Esophagus (tissue), 2 donors: ENCODE measurements at regions not wholly inside any gene's neighbourhood (a gene's known extent, or its start where the extent isn't known, plus 50 kb on each side); places are given as distances from the start of the nearest gene placed in this dataset.
"Not testable (repeated sequence)": the region's sequence is repeated elsewhere in the genome, so short reads cannot be mapped to it uniquely, and the experiment has no call there.

Source experiments
- H3K27ac ChIP-seq, 2 donors: one replicate each; pipeline ENCODE4 v1.5.1; 2013; ENCODE audit warnings: low read depth in 2 of 2, mild to moderate bottlenecking in 2 of 2, inconsistent platforms in 1 of 2, low read length in 1 of 2, moderate library complexity in 1 of 2
- H3K27me3 ChIP-seq, 2 donors: one replicate each; pipeline ENCODE4 v1.6.1; 2013; ENCODE audit warnings: low read length in 2 of 2, control low read depth in 1 of 2, mild to moderate bottlenecking in 1 of 2; ENCODE audit not compliant: insufficient read depth in 2 of 2, control insufficient read depth in 1 of 2
- H3K36me3 ChIP-seq, 2 donors: one replicate each; pipeline ENCODE4 v1.6.1; 2013; ENCODE audit warnings: low read length in 1 of 2; ENCODE audit not compliant: control insufficient read depth in 2 of 2, insufficient read depth in 2 of 2
- H3K4me1 ChIP-seq, 2 donors: one replicate each; pipeline ENCODE4 v1.6.1; 2013; ENCODE audit warnings: low read length in 1 of 2; ENCODE audit not compliant: control insufficient read depth in 2 of 2, insufficient read depth in 2 of 2
- H3K4me3 ChIP-seq, 2 donors: one replicate each; pipeline ENCODE4 v1.5.1; 2013; ENCODE audit warnings: low read length in 2 of 2, mild to moderate bottlenecking in 2 of 2, low read depth in 1 of 2, moderate library complexity in 1 of 2
- H3K9me3 ChIP-seq, 2 donors: one replicate each; pipeline ENCODE4 v1.6.1; 2013; ENCODE audit warnings: mild to moderate bottlenecking in 2 of 2, low read depth in 1 of 2, low read length in 1 of 2, moderate library complexity in 1 of 2; ENCODE audit not compliant: control insufficient read depth in 2 of 2, insufficient read depth in 1 of 2
- WGBS, 2 donors: extraction: QIAGEN DNeasy Blood & Tissue Kit; methylation state at CpG; one replicate each; pipeline ENCODE4 v1.1.7; 2013; 5-methylcytosine and 5-hydroxymethylcytosine counted together
- donor health status: healthy with polysubstance abuse.
- donor health status: Bipolar disorder and iron deficiency.

- H3K27ac ChIP-seq = no peak overlapping the region
- H3K27me3 ChIP-seq = no peaks in the 10 kb centered on the region
- no peaks in the 10 kb centered on the region for H3K36me3 ChIP-seq
- H3K4me3 ChIP-seq = no peak overlapping the region
- H3K9me3 ChIP-seq = no peaks in the 10 kb centered on the region
- no peaks in the 10 kb centered on the region for H3K4me1 ChIP-seq
Measured at GRCh38 chr5:92659246-92659645, 921.8 kb downstream of the NR2F1-AS1 start.

GRCh38 chr5:92654601-92655000 is 926.4 kb downstream of the NR2F1-AS1 start:
- not testable (repeated sequence) for H3K9me3 ChIP-seq, H3K4me3 ChIP-seq, H3K4me1 ChIP-seq, H3K27ac ChIP-seq, H3K27me3 ChIP-seq, H3K36me3 ChIP-seq
- WGBS, 2 donors = 87 to 96% methylated on average over 3 of the region's 3 CpGs

DNA sequence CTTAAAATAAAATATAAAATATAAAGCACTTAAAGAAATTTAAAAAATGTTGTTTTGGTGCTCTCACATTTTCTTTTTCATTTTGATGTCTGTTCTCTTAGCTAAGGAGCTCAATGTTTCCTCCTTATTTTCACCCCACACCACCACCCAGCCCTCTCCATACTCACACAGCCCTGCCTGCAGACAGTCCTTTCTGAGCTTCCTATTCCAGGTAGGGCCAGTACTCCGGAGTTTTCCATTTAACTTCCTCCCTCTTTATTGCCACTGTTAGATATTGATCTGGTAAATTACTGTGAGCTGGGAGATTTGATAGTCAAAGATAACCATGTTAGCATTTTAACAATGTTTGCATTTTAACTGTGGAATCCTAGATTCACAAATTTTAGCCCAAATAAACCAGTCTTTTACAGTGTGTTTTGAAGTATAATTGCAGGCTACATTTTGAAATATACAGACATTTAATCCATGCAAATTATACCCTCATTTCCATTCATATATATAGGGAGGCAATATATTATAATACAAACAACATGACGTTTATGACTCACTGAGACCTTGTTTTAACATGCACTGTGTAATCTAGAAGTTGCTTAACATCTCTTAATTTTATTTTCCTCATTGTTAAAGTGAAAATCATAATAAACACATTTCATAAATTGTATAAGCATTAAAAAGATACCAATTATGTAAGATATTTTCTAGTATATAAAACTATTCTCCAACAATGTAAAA is 927.1 kb downstream of the NR2F1-AS1 start:
- Histone ChIP-seq H3K4me3 (no peak overlapping the region), H3K27ac (no peak overlapping the region), H3K4me1 (no peaks in the 10 kb centered on the region), H3K27me3 (no peaks in the 10 kb centered on the region), H3K36me3 (no peaks in the 10 kb centered on the region), H3K9me3 (no peaks in the 10 kb centered on the region)
- 45 to 46% methylated on average over 2 of the region's 2 CpGs for WGBS, 2 donors

DNA sequence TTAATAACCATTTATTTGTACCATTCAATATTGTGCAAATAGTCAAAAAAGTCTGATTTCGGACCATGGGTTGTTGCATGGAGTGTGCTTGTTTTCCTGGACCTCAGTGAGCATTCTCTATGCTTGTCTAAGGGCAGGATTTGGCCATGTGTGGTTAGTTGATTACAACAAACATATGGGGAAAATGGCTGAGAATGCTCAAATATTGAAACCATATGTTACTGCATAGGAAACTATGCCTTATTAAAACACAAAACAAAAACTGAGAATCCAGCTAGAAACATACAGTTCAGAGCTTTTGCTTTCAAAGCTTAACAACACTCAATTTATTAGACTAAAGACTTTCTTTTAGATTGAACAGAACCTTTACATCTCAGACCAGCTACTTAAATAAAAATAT is 928.3 kb downstream of the NR2F1-AS1 start:
- Histone ChIP-seq H3K4me1 (no peaks in the 10 kb centered on the region), H3K9me3 (no peaks in the 10 kb centered on the region), H3K4me3 (no peak overlapping the region), H3K27ac (no peak overlapping the region), H3K27me3 (no peaks in the 10 kb centered on the region), H3K36me3 (no peaks in the 10 kb centered on the region)
- 72 to 74% methylated on average over 1 of the region's 1 CpG for WGBS, 2 donors

GRCh38 chr5:92644266-92644886 is 936.6 kb downstream of the NR2F1-AS1 start:
- H3K9me3 ChIP-seq = no peaks in the 10 kb centered on the region
- WGBS, 2 donors = 69 to 71% methylated on average over 4 of the region's 4 CpGs
- H3K4me3 ChIP-seq = no peak overlapping the region
- H3K4me1 ChIP-seq = no peaks in the 10 kb centered on the region
- no peak overlapping the region for H3K27ac ChIP-seq
- no peaks in the 10 kb centered on the region for H3K27me3 ChIP-seq
- no peaks in the 10 kb centered on the region for H3K36me3 ChIP-seq

GRCh38 chr5:92641031-92641962 is 939.7 kb downstream of the NR2F1-AS1 start:
- Histone ChIP-seq H3K27ac (no peak overlapping the region), H3K27me3 (no peaks in the 10 kb centered on the region), H3K36me3 (no peaks in the 10 kb centered on the region), H3K9me3 (no peaks in the 10 kb centered on the region), H3K4me1 (no peaks in the 10 kb centered on the region), H3K4me3 (no peak overlapping the region)
- 5 to 6% methylated on average over 10 of the region's 10 CpGs for WGBS, 2 donors

GRCh38 chr5:92640340-92640739 is 940.7 kb downstream of the NR2F1-AS1 start:
- WGBS, 2 donors = 86 to 90% methylated on average over 3 of the region's 3 CpGs
- no peaks in the 10 kb centered on the region for H3K4me1 ChIP-seq
- no peak overlapping the region for H3K4me3 ChIP-seq

DNA sequence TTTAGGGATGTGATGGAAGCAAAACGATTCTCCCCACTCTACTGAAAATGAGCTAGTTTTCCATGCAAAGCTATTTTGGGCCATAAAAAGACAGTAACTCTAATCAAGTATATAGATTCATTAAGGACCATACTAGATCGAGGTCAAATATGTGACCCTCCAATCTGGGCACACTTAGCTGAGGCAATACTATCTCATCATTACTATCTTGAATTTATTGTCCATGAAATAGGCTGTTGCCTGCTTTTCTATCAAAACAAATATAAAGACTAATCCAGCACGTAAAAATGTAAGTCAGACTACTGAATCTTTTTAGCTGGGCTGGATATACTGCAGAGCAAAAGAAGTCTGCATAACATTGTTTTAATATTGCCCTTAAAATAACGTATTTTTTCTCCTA is 943.1 kb downstream of the NR2F1-AS1 start:
- Histone ChIP-seq H3K9me3 (no peaks in the 10 kb centered on the region), H3K27me3 (no peaks in the 10 kb centered on the region), H3K36me3 (no peaks in the 10 kb centered on the region), H3K27ac (no peak overlapping the region), H3K4me1 (no peaks in the 10 kb centered on the region), H3K4me3 (no peak overlapping the region)
- 77 to 78% methylated on average over 4 of the region's 4 CpGs for WGBS, 2 donors

More at GRCh38 chr5:92640340-92640739, 940.7 kb downstream of the NR2F1-AS1 start:
- Histone ChIP-seq H3K27me3 (no peaks in the 10 kb centered on the region), H3K36me3 (no peaks in the 10 kb centered on the region), H3K9me3 (no peaks in the 10 kb centered on the region), H3K27ac (no peak overlapping the region)

DNA sequence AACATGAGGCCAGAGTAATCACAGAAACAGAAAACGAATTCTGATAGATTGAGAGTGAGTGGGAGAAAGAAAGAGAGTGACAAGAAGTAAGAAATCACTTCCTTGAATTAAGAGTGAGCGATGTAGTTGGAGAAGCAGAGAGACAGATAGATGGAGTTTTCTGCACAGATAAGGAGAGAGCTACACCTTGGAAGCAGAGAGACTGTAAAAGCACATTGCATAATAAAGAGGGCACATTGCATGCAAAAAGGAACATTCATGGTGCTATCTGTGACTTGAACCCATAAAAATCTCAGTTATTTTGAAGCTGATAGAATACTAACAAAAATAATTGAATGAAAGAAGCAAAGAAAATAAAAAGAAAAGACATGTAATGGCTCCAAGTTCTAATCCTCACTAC is 943.8 kb downstream of the NR2F1-AS1 start:
- Histone ChIP-seq H3K27ac (no peak overlapping the region), H3K27me3 (no peaks in the 10 kb centered on the region), H3K4me1 (no peaks in the 10 kb centered on the region), H3K9me3 (no peaks in the 10 kb centered on the region), H3K4me3 (no peak overlapping the region), H3K36me3 (no peaks in the 10 kb centered on the region)
- WGBS, 2 donors = 79 to 82% methylated on average over 2 of the region's 2 CpGs
